ENCODE measurements at regions not wholly inside any gene's neighbourhood (a gene's known extent, or its start where the extent isn't known, plus 50 kb on each side); places are given as distances from the start of the nearest gene placed in this dataset. TPM values are rescaled to one million over a fixed set of nuclear protein-coding genes. Genes with fewer than 3 reads are reported as not detected.

- TF ChIP-seq CTCF (IDR thresholded peaks at IDR 0.05; ENCODE audit: insufficient read depth, low read depth, low read length) = no peak
- peak; percentile 21 for DNase-seq (ENCODE audit: low read depth)
- no peak overlapping the region for H3K4me3 ChIP-seq (ENCODE audit: low read depth, low read length)
Observed at GRCh38 chr18:75483662-75484061, 56.2 kb upstream of the SMIM21 start.

- peak; percentile 76 for DNase-seq (ENCODE audit: low read depth)
- TF ChIP-seq CTCF (IDR thresholded peaks at IDR 0.05; ENCODE audit: insufficient read depth, low read depth, low read length) = no peak
- H3K4me3 ChIP-seq (ENCODE audit: low read depth, low read length) = no peak overlapping the region
Observed at GRCh38 chr18:75482880-75483279, 55.4 kb upstream of the SMIM21 start.

- H3K4me3 ChIP-seq (ENCODE audit: low read depth, low read length) = no peak overlapping the region
- TF ChIP-seq CTCF (IDR thresholded peaks at IDR 0.05; ENCODE audit: insufficient read depth, low read depth, low read length) = no peak
- DNase-seq (ENCODE audit: low read depth) = no peak
Observed at GRCh38 chr18:75480487-75480886, 53.0 kb upstream of the SMIM21 start.

GRCh38 chr18:75478996-75479880, 51.7 kb upstream of the SMIM21 start:
- DNase-seq (ENCODE audit: low read depth) = peak; percentile 62
- H3K4me3 ChIP-seq (ENCODE audit: low read depth, low read length) = no peak overlapping the region
- TF ChIP-seq CTCF (IDR thresholded peaks at IDR 0.05; ENCODE audit: insufficient read depth, low read depth, low read length) = peak; percentile 62

- TF ChIP-seq CTCF (IDR thresholded peaks at IDR 0.05; ENCODE audit: insufficient read depth, low read depth, low read length) = no peak
- no peak overlapping the region for H3K4me3 ChIP-seq (ENCODE audit: low read depth, low read length)
- DNase-seq (ENCODE audit: low read depth) = peak; percentile 25
Observed at GRCh38 chr18:75477900-75478299, 50.4 kb upstream of the SMIM21 start.

Small RNAs in the stretch of these regions (small RNA-seq; reads per million reads assigned to genes)
- not detected for gene AC021506.2

Data from fibroblast of villous mesenchyme (primary cell).